ENCODE measurements at regions not wholly inside any gene's neighbourhood (a gene's known extent, or its start where the extent isn't known, plus 50 kb on each side); places are given as distances from the start of the nearest gene placed in this dataset.

DNA sequence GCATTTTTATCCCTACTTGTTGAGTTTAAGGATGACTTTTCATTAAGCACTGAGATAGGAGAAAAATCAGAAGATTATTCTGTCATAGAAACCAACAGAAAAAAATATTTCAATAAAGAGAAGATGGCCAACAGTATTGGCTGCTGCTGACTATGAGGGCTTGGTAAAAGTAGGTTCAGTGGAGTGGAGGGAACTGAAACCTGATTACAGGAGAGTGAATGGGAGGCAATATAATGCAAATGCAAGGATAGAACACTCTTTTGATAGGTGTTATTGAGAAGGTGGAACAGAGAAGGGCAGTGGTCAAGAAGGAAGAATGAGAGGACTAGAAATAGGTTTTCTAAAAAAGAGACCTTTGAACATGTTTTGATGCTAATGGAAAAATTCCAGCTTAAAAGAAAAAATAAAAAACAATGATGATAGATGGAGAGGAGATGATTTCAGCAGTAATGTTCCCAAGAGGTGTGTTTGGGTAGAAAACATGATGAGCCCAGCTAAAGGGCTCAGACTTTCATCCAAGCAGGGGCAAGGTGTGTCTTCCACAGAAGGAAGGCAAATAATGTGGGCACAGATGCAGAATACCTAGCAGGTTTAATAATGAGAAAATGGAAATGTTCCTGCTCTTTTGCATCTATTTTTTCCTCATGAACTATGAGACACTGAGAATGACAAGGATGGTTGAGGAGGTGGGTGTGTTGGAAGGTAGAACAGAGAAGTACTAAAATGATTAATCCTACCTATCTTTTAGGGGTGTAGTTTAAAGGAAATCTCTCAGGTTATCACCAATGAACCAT, 397.9 kb upstream of the GOLIM4 start:
- TF ChIP-seq, protein P1, sequence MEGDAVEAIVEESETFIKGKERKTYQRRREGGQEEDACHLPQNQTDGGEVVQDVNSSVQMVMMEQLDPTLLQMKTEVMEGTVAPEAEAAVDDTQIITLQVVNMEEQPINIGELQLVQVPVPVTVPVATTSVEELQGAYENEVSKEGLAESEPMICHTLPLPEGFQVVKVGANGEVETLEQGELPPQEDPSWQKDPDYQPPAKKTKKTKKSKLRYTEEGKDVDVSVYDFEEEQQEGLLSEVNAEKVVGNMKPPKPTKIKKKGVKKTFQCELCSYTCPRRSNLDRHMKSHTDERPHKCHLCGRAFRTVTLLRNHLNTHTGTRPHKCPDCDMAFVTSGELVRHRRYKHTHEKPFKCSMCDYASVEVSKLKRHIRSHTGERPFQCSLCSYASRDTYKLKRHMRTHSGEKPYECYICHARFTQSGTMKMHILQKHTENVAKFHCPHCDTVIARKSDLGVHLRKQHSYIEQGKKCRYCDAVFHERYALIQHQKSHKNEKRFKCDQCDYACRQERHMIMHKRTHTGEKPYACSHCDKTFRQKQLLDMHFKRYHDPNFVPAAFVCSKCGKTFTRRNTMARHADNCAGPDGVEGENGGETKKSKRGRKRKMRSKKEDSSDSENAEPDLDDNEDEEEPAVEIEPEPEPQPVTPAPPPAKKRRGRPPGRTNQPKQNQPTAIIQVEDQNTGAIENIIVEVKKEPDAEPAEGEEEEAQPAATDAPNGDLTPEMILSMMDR (IDR thresholded peaks at IDR 0.05; ENCODE audit: insufficient read depth, low read depth, low read length) = no peak
- no peak overlapping the region for H3K4me3 ChIP-seq (ENCODE audit: low read depth, low read length)
- no peak for DNase-seq (ENCODE audit: low read depth)

DNA sequence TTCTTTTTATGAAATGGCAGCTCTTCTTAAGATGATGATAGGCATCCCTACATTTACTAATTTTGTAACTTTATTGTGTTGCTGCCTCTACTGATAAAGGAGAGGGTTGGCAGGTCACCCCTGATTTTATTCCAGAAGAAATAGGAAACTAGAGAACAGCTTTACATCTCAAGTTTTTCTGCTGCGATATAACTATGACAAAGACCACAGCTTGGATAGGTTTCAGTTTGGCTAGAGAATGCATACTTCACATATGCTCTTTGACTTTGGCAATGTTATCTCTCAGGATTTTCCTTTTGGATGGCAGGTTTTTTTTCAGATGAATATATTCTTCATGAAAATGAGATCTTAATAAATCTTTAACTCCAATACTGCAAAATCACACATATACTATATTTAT, 395.3 kb upstream of the GOLIM4 start:
- TF ChIP-seq, protein P1 (IDR thresholded peaks at IDR 0.05; ENCODE audit: insufficient read depth, low read depth, low read length) = no peak
- DNase-seq (ENCODE audit: low read depth) = no peak
- no peak overlapping the region for H3K4me3 ChIP-seq (ENCODE audit: low read depth, low read length)

DNA sequence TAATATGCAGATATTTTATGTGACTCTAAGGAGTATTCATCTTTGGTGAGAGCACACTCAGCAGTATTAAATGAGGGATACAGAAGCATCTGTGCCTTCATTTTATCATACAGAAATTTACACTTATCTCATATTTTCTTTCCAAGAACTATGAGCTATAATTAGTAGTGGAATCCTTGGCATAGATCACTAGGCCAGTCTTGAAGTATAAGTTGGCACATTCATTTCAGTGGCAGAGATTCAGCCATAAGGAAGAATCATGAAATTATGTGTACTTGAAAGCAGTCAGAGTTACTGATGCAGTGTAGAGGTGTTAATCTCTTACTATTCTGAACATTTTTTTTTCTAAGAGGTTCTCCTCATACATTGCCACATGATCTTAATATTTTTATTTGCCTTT, 393.6 kb upstream of the GOLIM4 start:
- TF ChIP-seq, protein P1 (IDR thresholded peaks at IDR 0.05; ENCODE audit: insufficient read depth, low read depth, low read length) = no peak
- DNase-seq (ENCODE audit: low read depth) = no peak
- H3K4me3 ChIP-seq (ENCODE audit: low read depth, low read length) = no peak overlapping the region

- no peak overlapping the region for H3K4me3 ChIP-seq (ENCODE audit: low read depth, low read length)
- DNase-seq (ENCODE audit: low read depth) = no peak
- TF ChIP-seq, protein P1 (IDR thresholded peaks at IDR 0.05; ENCODE audit: insufficient read depth, low read depth, low read length) = no peak
Observed at GRCh38 chr3:168485936-168486335, 390.2 kb upstream of the GOLIM4 start.

DNA sequence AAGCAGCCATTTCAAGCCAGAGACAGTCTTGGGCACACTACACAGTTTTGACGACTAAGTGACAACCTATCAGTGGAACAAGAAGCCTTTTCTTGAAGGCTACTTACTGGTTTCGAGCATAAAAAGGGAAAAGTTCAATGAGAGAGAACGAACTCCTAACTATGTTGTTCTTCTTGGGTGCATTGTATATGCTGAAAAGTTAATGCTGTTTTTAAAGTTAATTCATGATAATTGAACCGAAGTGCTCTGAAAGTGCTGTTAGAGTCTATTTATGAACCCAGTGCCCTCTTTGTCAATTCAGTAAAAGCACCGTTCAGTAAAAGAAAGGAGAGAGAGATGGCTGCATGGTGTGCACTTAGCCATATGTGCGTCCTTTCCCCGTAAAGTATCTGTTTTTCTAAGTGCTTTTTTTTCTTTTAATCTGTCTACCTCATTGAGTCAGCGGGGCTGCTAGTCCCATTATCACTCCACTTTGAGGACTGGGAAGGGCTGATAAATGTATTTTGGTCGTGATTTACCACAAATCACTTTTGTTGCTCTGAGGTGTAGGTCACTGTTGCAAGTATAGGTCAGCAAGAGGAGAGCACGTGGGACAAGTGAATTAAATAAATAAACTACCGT, 380.7 kb upstream of the GOLIM4 start:
- H3K4me3 ChIP-seq (ENCODE audit: low read depth, low read length) = no peak overlapping the region
- TF ChIP-seq, protein P1 (IDR thresholded peaks at IDR 0.05; ENCODE audit: insufficient read depth, low read depth, low read length) = no peak
- DNase-seq (ENCODE audit: low read depth) = no peak

DNA sequence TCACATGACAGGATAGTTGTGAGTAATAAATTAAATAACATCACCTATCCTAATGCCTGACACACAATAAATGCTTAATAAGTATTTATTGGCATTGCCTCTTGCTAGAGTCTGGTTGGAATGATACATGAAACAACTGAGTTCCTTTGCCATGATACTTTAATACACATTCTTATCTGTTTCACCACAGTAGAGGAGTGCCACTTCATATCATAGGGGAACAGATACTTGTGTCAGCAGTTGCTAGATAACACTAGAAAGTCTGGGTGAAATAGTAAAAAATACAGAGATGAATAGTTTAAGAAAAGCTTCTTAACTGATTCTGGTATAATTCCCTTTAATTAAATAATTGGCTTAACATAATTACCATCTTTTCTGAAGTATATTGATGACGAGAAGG, 380.0 kb upstream of the GOLIM4 start:
- no peak for DNase-seq (ENCODE audit: low read depth)
- TF ChIP-seq, protein P1 (IDR thresholded peaks at IDR 0.05; ENCODE audit: insufficient read depth, low read depth, low read length) = no peak
- H3K4me3 ChIP-seq (ENCODE audit: low read depth, low read length) = no peak overlapping the region

Measured in fibroblast of villous mesenchyme (primary cell).